Right renal cortex interstitium (tissue), 3 donors: ENCODE measurements at regions not wholly inside any gene's neighbourhood (a gene's known extent, or its start where the extent isn't known, plus 50 kb on each side); places are given as distances from the start of the nearest gene placed in this dataset.

ENCODE experiments used
- DNase-seq, 3 donors: peaks; one replicate each; pipeline ENCODE4 v3.0.0-alpha.2; 2013; ENCODE audit warnings: low read depth in 3 of 3, low spot score in 2 of 3

DNA sequence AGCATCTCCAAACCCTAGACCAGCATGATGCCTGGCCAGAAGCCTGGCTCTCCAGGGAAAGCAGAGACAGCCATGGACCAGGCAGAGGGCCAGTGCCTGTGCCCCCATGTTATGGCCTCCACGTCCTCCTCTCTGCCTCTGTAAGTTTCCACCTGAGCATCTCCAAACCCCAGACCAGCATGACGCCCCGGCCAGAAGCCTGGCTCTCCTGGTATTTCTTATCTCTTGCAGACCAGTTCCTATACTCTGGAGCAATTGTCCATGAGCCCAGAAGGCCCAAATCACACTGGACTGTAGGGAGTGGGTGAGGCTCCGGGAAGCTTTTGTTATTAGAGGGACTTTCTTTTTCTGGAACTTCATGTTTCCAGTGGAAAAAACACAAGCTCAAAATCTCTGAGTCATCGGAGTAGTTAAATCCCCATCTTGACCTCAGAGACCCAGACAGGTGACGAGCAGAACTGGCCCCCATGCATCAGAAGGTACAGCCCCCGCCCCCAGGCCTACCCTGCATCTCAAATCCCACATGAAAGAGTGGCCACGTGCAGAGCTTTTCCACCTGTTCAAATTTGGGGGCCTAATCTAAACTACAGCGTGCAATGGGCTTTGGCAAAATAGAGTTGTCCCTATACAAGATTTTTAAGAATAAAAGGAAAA lies 110.2 kb upstream of the FOXQ1 start:
- DNase-seq = no peak

DNA sequence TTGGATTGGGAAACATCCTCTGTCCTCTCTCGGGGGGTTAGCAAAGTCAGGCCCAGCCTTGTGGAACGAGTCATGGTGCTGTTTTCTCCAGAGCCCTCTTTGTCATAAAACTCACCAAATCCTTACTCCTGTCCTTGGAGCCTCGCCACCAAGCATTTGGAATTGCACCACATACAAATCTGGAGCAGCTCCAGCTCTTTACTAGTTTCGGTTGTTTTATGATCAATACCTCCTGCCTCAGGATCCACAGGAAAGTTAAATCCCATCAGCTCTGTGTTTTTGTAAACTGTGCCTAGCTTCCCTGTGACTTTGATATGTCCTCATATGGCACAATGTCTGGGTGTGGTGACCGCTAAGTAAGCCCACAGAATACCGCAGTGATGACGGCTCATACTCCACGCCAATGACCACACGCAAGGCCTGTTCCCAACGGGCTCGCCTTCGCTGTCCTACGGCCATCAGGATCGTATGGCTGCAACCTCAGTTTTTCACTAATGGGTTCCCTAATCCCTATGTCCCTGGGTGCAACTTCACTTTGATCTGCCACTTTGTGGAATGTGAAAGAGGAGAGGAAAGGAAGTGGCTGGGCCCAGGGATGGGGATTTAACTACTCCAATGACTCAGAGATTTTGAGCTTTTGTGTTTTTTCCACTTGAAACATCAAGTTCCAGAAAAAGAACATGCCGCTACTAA lies 111.3 kb upstream of the FOXQ1 start:
- no peak for DNase-seq

DNA sequence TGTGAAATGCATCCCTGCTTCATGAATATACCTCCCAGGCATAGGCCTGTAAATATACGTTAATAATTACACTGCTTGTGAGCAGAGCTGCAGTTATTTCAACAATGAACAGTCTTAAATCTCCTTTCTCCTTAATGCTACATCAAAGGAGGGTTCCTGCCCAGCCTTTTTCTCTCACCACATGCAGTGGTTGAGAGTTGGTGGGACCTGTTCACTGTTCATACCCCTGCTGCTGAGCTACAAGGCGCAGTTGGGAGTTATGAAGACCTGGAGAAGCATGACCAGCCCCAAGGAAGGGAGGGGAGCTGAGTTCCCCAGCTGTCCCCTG lies 111.9 kb upstream of the FOXQ1 start:
- no peak for DNase-seq

GRCh38 chr6:1197309-1197708 lies 114.6 kb upstream of the FOXQ1 start:
- DNase-seq = no peak

DNA sequence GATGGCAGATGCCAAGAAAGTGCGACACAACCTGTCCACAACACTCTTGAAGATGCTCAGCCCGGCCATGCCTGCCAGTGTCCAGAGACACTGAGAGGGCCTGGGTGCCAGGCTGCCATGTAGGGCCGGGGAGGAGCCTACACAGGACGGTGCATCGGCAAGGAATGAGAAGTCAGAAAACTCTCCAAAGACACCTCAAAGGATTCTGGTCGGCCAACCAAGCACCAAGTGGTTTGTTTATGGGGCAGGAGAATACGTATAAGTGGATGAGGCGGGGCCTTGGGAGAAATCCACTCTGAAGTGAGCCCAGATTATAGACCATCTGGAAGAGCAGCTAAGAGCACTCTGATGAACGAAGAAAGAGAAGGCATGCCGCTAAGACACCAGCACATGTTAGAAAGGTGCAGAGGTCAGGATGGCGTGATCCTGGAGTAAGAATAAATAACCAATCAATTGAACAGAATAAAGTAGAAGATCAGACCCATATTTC lies 120.7 kb upstream of the FOXQ1 start:
- DNase-seq = no peak

- DNase-seq = peak in 2 of 3 donors; percentile 52 to 68
These were observed 121.5 kb upstream of the FOXQ1 start for GRCh38 chr6:1190366-1190765.

DNA sequence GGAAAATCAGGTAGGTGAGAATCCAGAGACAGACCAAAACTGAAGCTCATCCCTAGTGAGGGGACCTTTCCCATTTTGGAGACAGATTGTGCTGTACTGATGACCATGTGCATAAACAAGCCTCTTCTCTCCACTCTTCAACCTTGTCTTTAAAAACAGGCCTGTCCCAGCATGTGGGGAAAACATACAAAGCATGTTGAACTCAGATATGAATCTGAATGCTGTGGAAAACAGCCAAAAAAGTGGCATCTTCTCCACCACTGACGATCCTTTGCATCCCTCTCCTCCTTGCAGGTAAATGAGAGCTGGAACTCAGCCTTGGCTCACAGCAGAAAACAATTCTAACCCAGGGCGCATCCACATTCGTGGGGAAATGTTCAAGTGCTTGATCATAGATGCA lies 123.7 kb upstream of the FOXQ1 start:
- no peak for DNase-seq

- DNase-seq = no peak
These were observed 124.4 kb upstream of the FOXQ1 start for GRCh38 chr6:1187293-1188131.

DNA sequence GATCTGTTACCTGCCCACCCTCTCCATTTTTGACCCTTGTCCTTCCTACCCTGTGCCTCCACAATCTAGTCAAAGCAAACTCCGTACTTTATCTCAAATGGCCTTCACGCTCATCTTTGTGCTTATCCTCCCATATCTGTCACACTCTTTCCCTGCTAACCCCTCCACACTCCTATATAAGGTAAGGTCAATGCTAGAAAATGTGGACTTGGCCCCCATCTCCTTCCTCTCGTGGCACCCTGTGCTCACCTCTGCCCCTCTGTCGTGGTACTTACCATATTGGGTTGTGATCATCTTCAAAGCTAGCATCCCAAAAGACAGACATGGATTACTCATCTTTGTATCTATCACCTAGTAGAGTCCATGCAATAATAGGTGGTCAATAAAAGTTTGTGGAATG lies 127.6 kb upstream of the FOXQ1 start:
- no peak for DNase-seq

GRCh38 chr6:1182722-1183521 lies 129.0 kb upstream of the FOXQ1 start:
- no peak for DNase-seq

DNA sequence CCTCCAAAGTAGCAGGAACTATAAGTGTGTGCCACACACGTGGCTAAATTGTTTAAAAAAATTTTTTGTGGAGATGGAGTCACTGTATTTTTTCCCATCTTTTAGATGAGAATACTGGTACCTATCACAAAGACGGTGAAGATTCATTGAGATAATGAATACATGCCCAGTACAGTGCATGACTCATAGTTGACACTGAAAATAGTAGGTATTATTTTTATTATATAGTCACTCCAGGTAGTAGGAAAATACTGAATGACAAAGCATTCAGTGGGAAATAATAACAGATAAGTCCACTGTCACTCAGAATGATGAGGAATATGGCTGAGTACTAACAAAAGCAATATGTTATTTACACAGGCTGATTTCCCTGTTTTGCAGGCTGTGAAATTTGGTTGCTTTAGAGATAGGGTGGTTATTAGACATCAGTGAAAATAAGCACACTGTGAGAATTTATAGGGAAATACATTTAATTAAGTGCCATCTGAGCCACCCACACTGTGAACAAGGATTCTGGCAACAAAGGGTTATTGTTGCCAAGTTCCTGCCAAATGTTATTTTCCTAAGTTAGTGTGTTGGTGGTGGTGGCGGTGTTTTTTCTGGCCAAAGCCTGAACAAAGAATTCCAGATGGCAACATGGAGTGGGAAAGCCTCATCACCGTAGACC lies 129.8 kb upstream of the FOXQ1 start:
- DNase-seq = no peak

DNA sequence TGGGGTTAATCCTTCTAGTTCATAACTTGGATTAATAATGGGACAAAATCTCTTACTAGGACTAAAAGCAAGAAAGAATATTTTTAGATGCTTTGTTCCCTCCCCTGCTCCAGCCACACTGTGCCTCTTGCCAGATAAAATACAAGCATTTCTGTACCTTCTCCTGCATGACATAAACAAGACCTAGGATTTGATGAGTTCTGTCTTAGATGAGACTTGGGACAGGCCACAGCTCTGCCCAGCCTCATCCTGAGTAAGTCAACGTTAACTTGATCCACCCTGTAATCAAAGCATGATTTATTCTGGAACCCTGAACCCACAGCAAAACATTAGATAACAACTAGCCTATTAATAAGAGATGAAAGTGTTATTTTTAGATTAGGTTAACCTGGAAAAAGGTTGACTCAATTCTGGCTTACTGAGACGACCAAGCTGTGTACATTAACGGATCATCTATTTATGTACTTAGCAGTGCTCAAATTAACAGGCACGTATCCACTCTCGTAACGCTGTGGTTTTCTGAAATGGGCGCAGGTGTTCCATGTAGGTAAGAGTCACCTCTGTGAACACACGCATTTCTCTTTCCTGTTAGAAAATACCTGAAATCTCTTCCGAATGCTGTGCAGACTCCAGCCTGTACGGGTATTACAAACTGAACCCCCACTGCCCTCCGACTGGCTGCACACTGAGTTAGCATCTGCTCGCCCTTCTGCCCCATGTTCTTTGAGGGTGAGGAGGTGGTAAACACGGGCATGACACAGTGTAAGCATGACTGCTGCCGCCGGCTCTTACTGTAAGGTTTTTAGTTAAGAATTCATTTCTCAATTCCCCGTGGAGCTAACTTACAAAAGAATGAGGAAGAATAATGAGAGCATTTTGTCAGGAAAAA lies 132.1 kb upstream of the FOXQ1 start:
- no peak for DNase-seq

DNA sequence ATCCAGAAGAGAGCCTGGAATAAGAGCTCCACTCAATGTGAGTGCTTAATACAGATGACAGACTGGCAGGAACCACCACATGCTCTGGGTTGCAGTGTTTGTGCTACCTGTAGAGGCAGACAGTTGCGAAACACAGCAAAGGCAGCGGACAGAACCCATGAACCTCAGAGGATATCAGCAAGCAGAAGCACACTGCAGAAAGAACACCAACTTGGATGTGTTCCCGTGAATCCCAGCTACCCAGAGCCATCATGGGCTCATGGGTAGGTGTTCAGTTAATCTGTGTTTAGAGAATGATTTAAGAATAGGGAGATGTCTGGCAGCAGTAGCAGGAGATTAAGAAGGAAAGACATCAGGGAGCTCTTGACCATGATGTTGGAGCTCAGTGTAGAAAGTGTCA lies 133.3 kb upstream of the FOXQ1 start:
- no peak for DNase-seq

DNA sequence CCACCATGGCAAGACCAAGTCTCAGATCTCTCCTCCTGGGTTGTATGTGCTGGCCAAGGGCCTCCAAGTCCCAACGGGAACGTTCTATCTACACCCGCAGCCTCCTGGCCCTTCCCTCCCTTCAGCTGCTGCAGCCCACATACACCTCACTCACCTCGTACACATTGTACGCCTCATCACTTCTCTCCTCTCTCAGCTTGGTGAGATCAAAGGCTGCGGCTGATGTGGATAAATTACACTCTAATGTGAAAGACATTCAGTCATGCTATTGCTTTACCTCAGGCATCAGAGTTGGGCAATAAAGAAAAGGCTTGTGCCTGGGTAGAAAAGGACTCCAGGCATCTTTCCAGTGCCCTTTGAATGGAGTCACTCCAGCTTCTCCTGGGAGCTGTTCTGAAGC lies 135.3 kb upstream of the FOXQ1 start:
- DNase-seq = peak in 2 of 3 donors; percentile 25 to 44

GRCh38 chr6:1175877-1176276 lies 136.0 kb upstream of the FOXQ1 start:
- DNase-seq = no peak

GRCh38 chr6:1170794-1171193 lies 141.1 kb upstream of the FOXQ1 start:
- no peak for DNase-seq

GRCh38 chr6:1164600-1164999 lies 147.3 kb upstream of the FOXQ1 start:
- DNase-seq = no peak

GRCh38 chr6:1163501-1163900 lies 148.4 kb upstream of the FOXQ1 start:
- DNase-seq = no peak
